GM23338 (cell line): ENCODE measurements at regions not wholly inside any gene's neighbourhood (a gene's known extent, or its start where the extent isn't known, plus 50 kb on each side); places are given as distances from the start of the nearest gene placed in this dataset.

ENCODE experiments used
- ATAC-seq: fragments of 200-7000 bp; cut with Tn5 transposase; 3 replicates; pipeline ENCODE4 v1.9.1; 2020
- DNase-seq: peaks from one replicate; pipeline ENCODE4 v3.0.0-alpha.2; 2015; ENCODE audit warnings: low spot score
- H2AFZ ChIP-seq: fragments of 200-600 bp; sonication (generic); 2 replicates; pipeline ENCODE4 v1.8.0; 2016; ENCODE audit warnings: antibody characterized with exemption, mild to moderate bottlenecking, moderate library complexity
- H3F3A ChIP-seq: fragments of 200-600 bp; sonication (generic); replicated peaks from 2 replicates; pipeline ENCODE4 v1.8.0; 2017; ENCODE audit warnings: antibody characterized with exemption, mixed run types, low read depth
- H3K27ac ChIP-seq: fragments of 200-600 bp; sonication (generic); 2 replicates; pipeline ENCODE4 v1.6.1; 2016; ENCODE audit warnings: low read depth
- H3K27me3 ChIP-seq: fragments of 200-600 bp; sonication (generic); 2 replicates; pipeline ENCODE4 v1.8.0; 2016; ENCODE audit warnings: mild to moderate bottlenecking, mixed run types, moderate library complexity; ENCODE audit not compliant: insufficient read depth
- H3K36me3 ChIP-seq: fragments of 200-600 bp; sonication (generic); 2 replicates; pipeline ENCODE4 v1.8.0; 2016; ENCODE audit warnings: mild to moderate bottlenecking; ENCODE audit not compliant: insufficient read depth
- H3K4me1 ChIP-seq: fragments of 200-600 bp; sonication (generic); 2 replicates; pipeline ENCODE4 v1.8.0; 2016; ENCODE audit warnings: mild to moderate bottlenecking, moderate library complexity; ENCODE audit not compliant: insufficient read depth
- H3K4me2 ChIP-seq: fragments of 200-600 bp; sonication (generic); 2 replicates; pipeline ENCODE4 v1.7.1; 2017; ENCODE audit warnings: mixed run types
- H3K4me3 ChIP-seq: fragments of 200-600 bp; sonication (generic); 2 replicates; pipeline ENCODE4 v1.6.1; 2016; ENCODE audit warnings: mixed run types
- H3K79me2 ChIP-seq: fragments of 200-600 bp; sonication (generic); replicated peaks from 2 replicates; pipeline ENCODE4 v1.8.0; 2017; ENCODE audit warnings: mild to moderate bottlenecking; ENCODE audit not compliant: insufficient read depth
- H3K9me2 ChIP-seq: fragments of 200-600 bp; sonication (generic); 2 replicates; pipeline ENCODE4 v1.8.0; 2017; ENCODE audit not compliant: insufficient read depth
- H4K20me1 ChIP-seq: fragments of 200-600 bp; sonication (generic); replicated peaks from 2 replicates; pipeline ENCODE4 v1.8.0; 2017; ENCODE audit warnings: mild to moderate bottlenecking; ENCODE audit not compliant: insufficient read depth
- H3K27ac Mint-ChIP-seq: 2 replicates; pipeline ENCODE4 v1.8.0; 2020; ENCODE audit warnings: inconsistent platforms, mild to moderate bottlenecking, moderate library complexity, mixed read lengths
- H3K27me3 Mint-ChIP-seq: 3 replicates; pipeline ENCODE4 v1.8.0; 2022; ENCODE audit warnings: low read depth, mild to moderate bottlenecking, moderate library complexity, mixed read lengths, inconsistent platforms; ENCODE audit not compliant: insufficient read depth, poor library complexity
- H3K36me3 Mint-ChIP-seq: 3 replicates; pipeline ENCODE4 v1.8.0; 2021; ENCODE audit warnings: low read depth, mild to moderate bottlenecking, inconsistent platforms, moderate library complexity, mixed read lengths
- H3K4me1 Mint-ChIP-seq: 3 replicates; pipeline ENCODE4 v1.8.0; 2020; ENCODE audit warnings: mild to moderate bottlenecking, inconsistent platforms, mixed read lengths
- H3K4me3 Mint-ChIP-seq: 3 replicates; pipeline ENCODE4 v1.8.0; 2021; ENCODE audit warnings: moderate library complexity, mild to moderate bottlenecking, inconsistent platforms, mixed read lengths
- H3K9me3 Mint-ChIP-seq: 3 replicates; pipeline ENCODE4 v1.8.0; 2020; ENCODE audit warnings: moderate library complexity, mild to moderate bottlenecking, inconsistent platforms, mixed read lengths
- CTCF ChIP-seq, 2 experiments: fragments of 200-600 bp in 1 of 2; sonication (generic) in 1 of 2; conservative IDR thresholded peaks; 2 replicates each; pipeline versions ENCODE4 v1.5.1 to v1.6.1; 2016 to 2017; ENCODE audit warnings: antibody characterized with exemption in 2 of 2, low read depth in 2 of 2, mild to moderate bottlenecking in 2 of 2, moderate library complexity in 1 of 2
- EZH2phosphoT487 ChIP-seq: fragments of 200-600 bp; sonication (generic); IDR thresholded peaks from one replicate; pipeline ENCODE4 v1.8.1; 2018; ENCODE audit warnings: antibody characterized with exemption; ENCODE audit not compliant: unreplicated experiment
- JUNB ChIP-seq: IDR thresholded peaks from one replicate; pipeline ENCODE4 v1.6.1; 2016; ENCODE audit warnings: antibody characterized with exemption; ENCODE audit not compliant: unreplicated experiment
- POLR2AphosphoS5 ChIP-seq: IDR thresholded peaks from 2 replicates; pipeline ENCODE4 v1.6.1; 2016; ENCODE audit warnings: antibody characterized with exemption, low read depth
- REST ChIP-seq: IDR thresholded peaks from one replicate; pipeline ENCODE4 v1.6.1; 2018; ENCODE audit warnings: antibody characterized with exemption; ENCODE audit not compliant: unreplicated experiment
- STAT1 ChIP-seq: IDR thresholded peaks from one replicate; pipeline ENCODE4 v1.6.1; 2016; ENCODE audit warnings: antibody characterized with exemption; ENCODE audit not compliant: unreplicated experiment
- ZNF331 ChIP-seq: fragments of 250-450 bp; sonication (Bioruptor Pico); IDR thresholded peaks from 2 replicates; pipeline ENCODE4 v1.5.0; 2020; ENCODE audit warnings: low read depth, mild to moderate bottlenecking, moderate library complexity
- ZNF462 ChIP-seq: fragments of 250-450 bp; sonication (Bioruptor Pico); IDR thresholded peaks from 2 replicates; pipeline ENCODE4 v1.5.0; 2020; ENCODE audit warnings: mild to moderate bottlenecking, moderate library complexity

DNA sequence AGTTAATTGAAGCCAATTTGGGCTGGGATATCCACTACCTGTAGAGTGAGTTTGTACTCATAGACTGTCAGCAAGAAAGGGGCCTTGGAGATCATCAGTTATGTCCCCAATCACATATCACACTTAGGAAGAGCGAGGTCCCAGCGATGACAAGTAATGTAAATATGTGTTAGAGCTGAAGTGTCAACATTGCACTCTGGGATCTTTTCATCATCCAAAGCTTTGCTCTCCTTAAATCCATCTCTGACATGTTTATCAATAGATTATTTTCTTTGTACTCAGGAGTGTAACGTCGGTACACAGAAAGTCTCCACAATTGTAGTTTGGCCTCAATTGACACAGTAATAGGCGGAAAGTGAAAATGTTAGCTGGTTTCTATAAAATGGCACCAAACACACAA lies 113.7 kb upstream of the TPRG1 start:
- DNase-seq (no peak), ATAC-seq (no peak)
- Histone ChIP-seq H3K36me3 (no peaks in the 10 kb centered on the region; the same call in 1 of the 2 replicates), H3K9me2 (no peaks in the 10 kb centered on the region), H3K27ac (no peak overlapping the region), H3K27me3 (no peaks in the 10 kb centered on the region), H4K20me1 (no peaks in the 10 kb centered on the region), H3K79me2 (no peaks in the 10 kb centered on the region), H2AFZ (no peak overlapping the region), H3K4me2 (no peak overlapping the region), H3F3A (no peaks in the 10 kb centered on the region), H3K4me1 (no peaks in the 10 kb centered on the region), H3K4me3 (no peak overlapping the region)
- no peak for TF ChIP-seq EZH2phosphoT487
- no peak for TF ChIP-seq ZNF462 (CRISPR knock-in tag)
- no peak for TF ChIP-seq CTCF (conservative IDR thresholded peaks at IDR 0.05; ENCODE audit: low read depth in 2 of 2)
- no peak for TF ChIP-seq POLR2AphosphoS5
- no peak for TF ChIP-seq ZNF331 (CRISPR knock-in tag)
- TF ChIP-seq STAT1 = no peak
- no peak for TF ChIP-seq REST
- no peak for TF ChIP-seq JUNB
- Mint-ChIP-seq H3K27ac (no peak overlapping the region), H3K4me3 (no peak overlapping the region), H3K9me3 (peaks cover 10% of the 10 kb centered on the region; the same call in 2 of the 3 replicates), H3K4me1 (no peaks in the 10 kb centered on the region), H3K36me3 (no peaks in the 10 kb centered on the region), H3K27me3 (no peaks in the 10 kb centered on the region)
